HCT116 (cell line): ENCODE measurements at regions not wholly inside any gene's neighbourhood (a gene's known extent, or its start where the extent isn't known, plus 50 kb on each side); places are given as distances from the start of the nearest gene placed in this dataset.

Source experiments
- ATAC-seq: fragments of 200-7000 bp; cut with Tn5 transposase; 2 replicates; pipeline ENCODE4 v1.9.1; 2020; ENCODE audit warnings: mild to moderate bottlenecking, moderate library complexity
- BruUV-seq: library from RNA; stranded (reverse); fragments of 400-500 nt; replicated peaks from 2 replicates; lab custom pipeline; 2021; lab: Mats Ljungman, UMichigan
- CTCF ChIA-PET: fragments of 300-600 bp; sonication (Branson Sonifier 250); formaldehyde crosslinking; loops from one replicate; lab custom pipeline; 2021; ENCODE audit warnings: antibody characterized with exemption; lab: Charles Lee
- POLR2A ChIA-PET: fragments of 300-600, 350-600 bp; sonication (Branson Sonifier 250); formaldehyde crosslinking; loops from one replicate; lab custom pipeline; 2021; ENCODE audit warnings: antibody characterized with exemption; lab: Charles Lee
- RAD21 ChIA-PET, 2 experiments: fragments of 300-600 bp; sonication (Branson Sonifier 250); formaldehyde crosslinking; loops; one replicate each; lab custom pipeline; 2023; ENCODE audit warnings: low total read pairs in 2 of 2; ENCODE audit not compliant: uncharacterized antibody in 2 of 2, unreplicated experiment in 2 of 2, low non-redundant PET in 1 of 2; lab: Charles Lee
- DNase-seq: peaks from one replicate; pipeline ENCODE4 v3.0.0-alpha.2; 2010; ENCODE audit warnings: low read depth, low spot score
- H2AFZ ChIP-seq: fragments of 200-600 bp; shearing (Covaris generic), sonication (generic); 2 replicates; pipeline ENCODE4 v1.6.1; 2017; ENCODE audit warnings: low read depth, mixed run types, mixed read lengths, antibody characterized with exemption, low read length; ENCODE audit not compliant: poor library complexity, severe bottlenecking
- H3K27ac ChIP-seq: 2 replicates; pipeline ENCODE4 v1.5.1; 2012; ENCODE audit warnings: low read depth, low read length
- H3K27me3 ChIP-seq: fragments of 200-600 bp; sonication (generic); 2 replicates; pipeline ENCODE4 v1.6.1; 2016; ENCODE audit warnings: mixed run types, low read length, mixed read lengths; ENCODE audit not compliant: insufficient read depth
- H3K36me3 ChIP-seq, 2 experiments: fragments of 200-500 bp in 1 of 2; fragments of 200-600 bp in 1 of 2; sonication (Bioruptor generic) in 1 of 2; sonication (generic) in 1 of 2; 2 replicates each; pipeline versions ENCODE4 v1.5.1 to v1.6.1; 2014 to 2016; ENCODE audit warnings: low read length in 2 of 2, inconsistent platforms in 1 of 2, mixed read lengths in 1 of 2, mixed run types in 1 of 2; ENCODE audit not compliant: insufficient read depth in 2 of 2, control insufficient read depth in 1 of 2
- H3K4me1 ChIP-seq, 2 experiments: fragments of 200-600 bp in 1 of 2; sonication (generic) in 1 of 2; 2 replicates each; pipeline versions ENCODE4 v1.5.1 to v1.6.1; 2012 to 2017; ENCODE audit warnings: low read length in 2 of 2, inconsistent platforms in 1 of 2, mild to moderate bottlenecking in 1 of 2, mixed read lengths in 1 of 2, mixed run types in 1 of 2, moderate library complexity in 1 of 2; ENCODE audit not compliant: insufficient read depth in 2 of 2, control insufficient read depth in 1 of 2
- H3K4me2 ChIP-seq: fragments of 200-600 bp; sonication (generic); 2 replicates; pipeline ENCODE4 v1.6.1; 2017; ENCODE audit warnings: mixed run types, low read length, mixed read lengths
- H3K4me3 ChIP-seq, 2 experiments: fragments of 200-600 bp in 1 of 2; sonication (generic) in 1 of 2; replicated peaks in 1 of 2; 2 replicates each; pipeline ENCODE4 v1.5.1; 2011 to 2016; ENCODE audit warnings: low read length in 2 of 2, control low read depth in 1 of 2, low read depth in 1 of 2, mild to moderate bottlenecking in 1 of 2, mixed read lengths in 1 of 2, mixed run types in 1 of 2
- H3K79me2 ChIP-seq: fragments of 200-600 bp; sonication (generic); 2 replicates; pipeline ENCODE4 v1.6.1; 2017; ENCODE audit warnings: mild to moderate bottlenecking, mixed run types, low read length, moderate library complexity, mixed read lengths; ENCODE audit not compliant: insufficient read depth
- H3K9ac ChIP-seq: fragments of 200-600 bp; sonication (generic); 2 replicates; pipeline ENCODE4 v1.6.1; 2016; ENCODE audit warnings: low read length, mixed read lengths
- H3K9me2 ChIP-seq: fragments of 200-600 bp; sonication (generic), shearing (Covaris generic); 2 replicates; pipeline ENCODE4 v1.6.1; 2017; ENCODE audit warnings: mixed run types, mild to moderate bottlenecking, moderate library complexity; ENCODE audit not compliant: insufficient read depth
- H3K9me3 ChIP-seq, 2 experiments: fragments of 200-500 bp in 1 of 2; fragments of 200-600 bp in 1 of 2; sonication (Bioruptor generic) in 1 of 2; sonication (generic) in 1 of 2; 2 replicates each; pipeline ENCODE4 v1.6.1; 2014 to 2017; ENCODE audit warnings: low read length in 2 of 2, mixed read lengths in 2 of 2, inconsistent platforms in 1 of 2, low read depth in 1 of 2, mild to moderate bottlenecking in 1 of 2, mixed run types in 1 of 2, moderate library complexity in 1 of 2; ENCODE audit not compliant: control insufficient read depth in 1 of 2, insufficient read depth in 1 of 2
- H4K20me1 ChIP-seq: fragments of 200-600 bp; sonication (generic), shearing (Covaris generic); 2 replicates; pipeline ENCODE4 v1.6.1; 2017; ENCODE audit warnings: mixed run types, mild to moderate bottlenecking, moderate library complexity; ENCODE audit not compliant: insufficient read depth
- CBX3 ChIP-seq: IDR thresholded peaks from 2 replicates; pipeline ENCODE4 v1.6.1; 2012; ENCODE audit warnings: low read depth
- CEBPB ChIP-seq: IDR thresholded peaks from 2 replicates; pipeline ENCODE4 v1.6.1; 2012; ENCODE audit warnings: low read depth
- EGR1 ChIP-seq: IDR thresholded peaks from 2 replicates; pipeline ENCODE4 v1.6.1; 2012; ENCODE audit warnings: low read depth
- EZH2 ChIP-seq: fragments of 200-600 bp; sonication (generic); IDR thresholded peaks from 2 replicates; pipeline ENCODE4 v1.6.1; 2017; ENCODE audit warnings: antibody characterized with exemption, mixed run types
- EZH2phosphoT487 ChIP-seq: fragments of 200-600 bp; IDR thresholded peaks from 2 replicates; pipeline ENCODE4 v1.6.1; 2018; ENCODE audit warnings: antibody characterized with exemption, borderline replicate concordance
- JUND ChIP-seq: IDR thresholded peaks from 2 replicates; pipeline ENCODE4 v1.6.1; 2012
- POLR2A ChIP-seq: IDR thresholded peaks from 2 replicates; pipeline ENCODE4 v1.7.0; 2011; ENCODE audit warnings: borderline replicate concordance; ENCODE audit not compliant: insufficient read depth, insufficient read length; ENCODE audit errors: extremely low read depth
- POLR2AphosphoS5 ChIP-seq: IDR thresholded peaks from 2 replicates; pipeline ENCODE4 v1.6.1; 2011; ENCODE audit warnings: mild to moderate bottlenecking, low read depth, low read length, moderate library complexity
- SIN3A ChIP-seq: IDR thresholded peaks from 2 replicates; pipeline ENCODE4 v1.6.1; 2012; ENCODE audit warnings: low read depth
- SP1 ChIP-seq: IDR thresholded peaks from 2 replicates; pipeline ENCODE4 v1.6.1; 2012; ENCODE audit warnings: low read depth
- SRF ChIP-seq: IDR thresholded peaks from 2 replicates; pipeline ENCODE4 v1.6.1; 2012; ENCODE audit warnings: low read depth
- TCF7L2 ChIP-seq: IDR thresholded peaks from 2 replicates; pipeline ENCODE4 v1.7.0; 2011; ENCODE audit warnings: borderline replicate concordance, inconsistent platforms; ENCODE audit not compliant: insufficient read depth, insufficient read length; ENCODE audit errors: extremely low read depth
- ZFX ChIP-seq: fragments of 450-650 bp; IDR thresholded peaks from 2 replicates; pipeline ENCODE4 v1.6.1; 2017
- ZNF274 ChIP-seq: fragments of 200-500 bp; sonication (Bioruptor generic); IDR thresholded peaks from 2 replicates; pipeline ENCODE4 v1.6.1; 2014; ENCODE audit warnings: mild to moderate bottlenecking, low read depth, low read length, inconsistent platforms
- intact Hi-C: fragments of 100-400 bp; cut with micrococcal nuclease; formaldehyde crosslinking; loops from 2 replicates; pipeline ENCODE4 v1.10.0; 2022
- TF ChIP-seq, protein P1 (sequence below): IDR thresholded peaks from 2 replicates; pipeline ENCODE4 v1.6.1; 2011; ENCODE audit warnings: mild to moderate bottlenecking, low read length, moderate library complexity; ENCODE audit not compliant: insufficient replicate concordance; ENCODE audit errors: extremely low read depth
- TF ChIP-seq, protein P2 (sequence below), 3 experiments: fragments of 200-600 bp in 1 of 3; sonication (generic) in 1 of 3; IDR thresholded peaks in 2 of 3; conservative IDR thresholded peaks in 1 of 3; 2 replicates each; pipeline ENCODE4 v1.5.1; 2012 to 2017; ENCODE audit warnings: low read depth in 2 of 3, low read length in 2 of 3, antibody characterized with exemption in 1 of 3, borderline replicate concordance in 1 of 3, control low read depth in 1 of 3, mild to moderate bottlenecking in 1 of 3, mixed read lengths in 1 of 3, mixed run types in 1 of 3, moderate library complexity in 1 of 3; ENCODE audit not compliant: insufficient read depth in 1 of 3
- TF ChIP-seq, protein P3 (sequence below): IDR thresholded peaks from 2 replicates; pipeline ENCODE4 v1.6.1; 2012; ENCODE audit warnings: low read depth

DNA sequence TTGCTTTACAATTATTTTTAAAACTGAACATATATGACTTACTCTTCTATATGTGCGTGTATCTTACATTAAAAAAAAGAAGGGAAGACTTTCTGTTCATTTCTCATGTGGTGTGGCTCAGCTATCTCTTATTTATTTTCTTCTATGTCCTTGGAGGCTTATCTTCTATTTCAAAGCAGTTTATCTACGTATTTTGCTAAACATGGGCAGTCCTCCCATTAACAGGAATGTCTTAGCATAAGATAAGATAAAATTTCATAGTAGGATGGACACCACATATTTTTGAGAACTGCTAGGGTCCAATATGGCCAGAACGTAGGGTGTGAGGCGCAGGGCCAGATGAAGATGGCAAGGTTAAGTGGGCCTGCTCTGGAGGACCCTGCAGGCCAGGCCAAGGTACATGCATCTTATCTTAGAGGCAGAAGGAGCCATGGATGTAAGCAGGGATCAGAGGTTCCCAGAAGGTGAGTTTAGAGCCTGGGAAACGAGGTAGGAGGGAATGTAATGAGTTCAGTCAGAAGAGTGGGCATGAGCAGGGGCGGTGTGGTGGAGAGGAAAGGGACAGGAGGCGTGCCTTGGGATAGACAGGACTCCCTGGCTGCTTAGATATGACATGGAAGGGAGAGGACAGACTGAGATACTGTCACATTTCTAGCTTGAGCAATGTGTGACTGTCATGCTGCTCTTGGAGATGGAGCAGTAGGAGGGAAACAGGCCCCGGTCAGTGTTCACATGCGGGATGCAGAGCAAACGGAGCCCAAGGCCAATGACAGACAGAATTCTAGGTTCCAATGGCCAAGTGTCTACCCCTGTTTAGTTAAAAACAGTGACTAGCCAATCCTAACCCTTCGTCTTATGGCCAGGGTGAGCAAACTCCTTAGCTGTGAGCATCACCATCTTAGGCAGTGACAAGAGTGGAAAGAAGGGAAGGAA is 68.6 kb upstream of the MEDAG start:
- ChIA-PET CTCF (no interaction called here), RAD21 (no interaction called here), POLR2A (no interaction called here)
- intact Hi-C loops: no loop called here
- no peak for ATAC-seq
- Histone ChIP-seq H3K9me3 (no peaks in the 10 kb centered on the region; a peak in 1 of 4 replicates), H4K20me1 (no peaks in the 10 kb centered on the region), H3K9ac (no peak overlapping the region), H3K4me3 (no peak overlapping the region), H3K36me3 (no peaks in the 10 kb centered on the region), H3K27ac (no peak overlapping the region), H2AFZ (no peak overlapping the region), H3K4me2 (no peak overlapping the region), H3K9me2 (no peaks in the 10 kb centered on the region), H3K4me1 (peaks cover 21 to 46% of the 10 kb centered on the region in 2 experiments), H3K27me3 (peaks cover 12% of the 10 kb centered on the region; the same call in 1 of the 2 replicates), H3K79me2 (no peaks in the 10 kb centered on the region)
- no peak for DNase-seq
- no TSS peak for BruUV-seq
- TF ChIP-seq, protein P1, sequence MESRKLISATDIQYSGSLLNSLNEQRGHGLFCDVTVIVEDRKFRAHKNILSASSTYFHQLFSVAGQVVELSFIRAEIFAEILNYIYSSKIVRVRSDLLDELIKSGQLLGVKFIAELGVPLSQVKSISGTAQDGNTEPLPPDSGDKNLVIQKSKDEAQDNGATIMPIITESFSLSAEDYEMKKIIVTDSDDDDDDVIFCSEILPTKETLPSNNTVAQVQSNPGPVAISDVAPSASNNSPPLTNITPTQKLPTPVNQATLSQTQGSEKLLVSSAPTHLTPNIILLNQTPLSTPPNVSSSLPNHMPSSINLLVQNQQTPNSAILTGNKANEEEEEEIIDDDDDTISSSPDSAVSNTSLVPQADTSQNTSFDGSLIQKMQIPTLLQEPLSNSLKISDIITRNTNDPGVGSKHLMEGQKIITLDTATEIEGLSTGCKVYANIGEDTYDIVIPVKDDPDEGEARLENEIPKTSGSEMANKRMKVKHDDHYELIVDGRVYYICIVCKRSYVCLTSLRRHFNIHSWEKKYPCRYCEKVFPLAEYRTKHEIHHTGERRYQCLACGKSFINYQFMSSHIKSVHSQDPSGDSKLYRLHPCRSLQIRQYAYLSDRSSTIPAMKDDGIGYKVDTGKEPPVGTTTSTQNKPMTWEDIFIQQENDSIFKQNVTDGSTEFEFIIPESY: no peak
- no peak for TF ChIP-seq EZH2
- no peak for TF ChIP-seq ZFX
- no peak for TF ChIP-seq EZH2phosphoT487
- no peak for TF ChIP-seq CBX3
- TF ChIP-seq SIN3A: no peak
- no peak for TF ChIP-seq TCF7L2
- TF ChIP-seq, protein P2, sequence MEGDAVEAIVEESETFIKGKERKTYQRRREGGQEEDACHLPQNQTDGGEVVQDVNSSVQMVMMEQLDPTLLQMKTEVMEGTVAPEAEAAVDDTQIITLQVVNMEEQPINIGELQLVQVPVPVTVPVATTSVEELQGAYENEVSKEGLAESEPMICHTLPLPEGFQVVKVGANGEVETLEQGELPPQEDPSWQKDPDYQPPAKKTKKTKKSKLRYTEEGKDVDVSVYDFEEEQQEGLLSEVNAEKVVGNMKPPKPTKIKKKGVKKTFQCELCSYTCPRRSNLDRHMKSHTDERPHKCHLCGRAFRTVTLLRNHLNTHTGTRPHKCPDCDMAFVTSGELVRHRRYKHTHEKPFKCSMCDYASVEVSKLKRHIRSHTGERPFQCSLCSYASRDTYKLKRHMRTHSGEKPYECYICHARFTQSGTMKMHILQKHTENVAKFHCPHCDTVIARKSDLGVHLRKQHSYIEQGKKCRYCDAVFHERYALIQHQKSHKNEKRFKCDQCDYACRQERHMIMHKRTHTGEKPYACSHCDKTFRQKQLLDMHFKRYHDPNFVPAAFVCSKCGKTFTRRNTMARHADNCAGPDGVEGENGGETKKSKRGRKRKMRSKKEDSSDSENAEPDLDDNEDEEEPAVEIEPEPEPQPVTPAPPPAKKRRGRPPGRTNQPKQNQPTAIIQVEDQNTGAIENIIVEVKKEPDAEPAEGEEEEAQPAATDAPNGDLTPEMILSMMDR (IDR thresholded peaks at IDR 0.05 in 2 of 3, conservative IDR thresholded peaks at IDR 0.05 in 1 of 3; ENCODE audit: borderline replicate concordance in 1 of 3, insufficient read depth in 1 of 3, low read depth in 2 of 3, low read length in 2 of 3): no peak
- no peak for TF ChIP-seq POLR2AphosphoS5
- TF ChIP-seq POLR2A: no peak
- TF ChIP-seq ZNF274: no peak
- no peak for TF ChIP-seq CEBPB
- no peak for TF ChIP-seq SRF
- TF ChIP-seq, protein P3, sequence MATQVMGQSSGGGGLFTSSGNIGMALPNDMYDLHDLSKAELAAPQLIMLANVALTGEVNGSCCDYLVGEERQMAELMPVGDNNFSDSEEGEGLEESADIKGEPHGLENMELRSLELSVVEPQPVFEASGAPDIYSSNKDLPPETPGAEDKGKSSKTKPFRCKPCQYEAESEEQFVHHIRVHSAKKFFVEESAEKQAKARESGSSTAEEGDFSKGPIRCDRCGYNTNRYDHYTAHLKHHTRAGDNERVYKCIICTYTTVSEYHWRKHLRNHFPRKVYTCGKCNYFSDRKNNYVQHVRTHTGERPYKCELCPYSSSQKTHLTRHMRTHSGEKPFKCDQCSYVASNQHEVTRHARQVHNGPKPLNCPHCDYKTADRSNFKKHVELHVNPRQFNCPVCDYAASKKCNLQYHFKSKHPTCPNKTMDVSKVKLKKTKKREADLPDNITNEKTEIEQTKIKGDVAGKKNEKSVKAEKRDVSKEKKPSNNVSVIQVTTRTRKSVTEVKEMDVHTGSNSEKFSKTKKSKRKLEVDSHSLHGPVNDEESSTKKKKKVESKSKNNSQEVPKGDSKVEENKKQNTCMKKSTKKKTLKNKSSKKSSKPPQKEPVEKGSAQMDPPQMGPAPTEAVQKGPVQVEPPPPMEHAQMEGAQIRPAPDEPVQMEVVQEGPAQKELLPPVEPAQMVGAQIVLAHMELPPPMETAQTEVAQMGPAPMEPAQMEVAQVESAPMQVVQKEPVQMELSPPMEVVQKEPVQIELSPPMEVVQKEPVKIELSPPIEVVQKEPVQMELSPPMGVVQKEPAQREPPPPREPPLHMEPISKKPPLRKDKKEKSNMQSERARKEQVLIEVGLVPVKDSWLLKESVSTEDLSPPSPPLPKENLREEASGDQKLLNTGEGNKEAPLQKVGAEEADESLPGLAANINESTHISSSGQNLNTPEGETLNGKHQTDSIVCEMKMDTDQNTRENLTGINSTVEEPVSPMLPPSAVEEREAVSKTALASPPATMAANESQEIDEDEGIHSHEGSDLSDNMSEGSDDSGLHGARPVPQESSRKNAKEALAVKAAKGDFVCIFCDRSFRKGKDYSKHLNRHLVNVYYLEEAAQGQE: no peak
- TF ChIP-seq JUND: no peak
- no peak for TF ChIP-seq EGR1
- TF ChIP-seq SP1: no peak
